ENCODE measurements at regions not wholly inside any gene's neighbourhood (a gene's known extent, or its start where the extent isn't known, plus 50 kb on each side); places are given as distances from the start of the nearest gene placed in this dataset.

GRCh38 chr16:86231996-86232350 lies 278.4 kb upstream of the FOXF1 start:
- TF ChIP-seq SPI1 (IDR thresholded peaks at IDR 0.05; ENCODE audit: low read depth, low read length) (no peak), TAF1 (IDR thresholded peaks at IDR 0.05; ENCODE audit: low read depth, low read length) (no peak), POLR2A (IDR thresholded peaks at IDR 0.05; ENCODE audit: low read depth, low read length) (no peak), POLR2AphosphoS5 (IDR thresholded peaks at IDR 0.05; ENCODE audit: low read depth, low read length) (no peak)
